ENCODE measurements at regions not wholly inside any gene's neighbourhood (a gene's known extent, or its start where the extent isn't known, plus 50 kb on each side); places are given as distances from the start of the nearest gene placed in this dataset.
"Not testable (repeated sequence)": the region's sequence is repeated elsewhere in the genome, so short reads cannot be mapped to it uniquely, and the experiment has no call there.

GRCh38 chr22:16315565-16315964 is 277.0 kb downstream of the CCT8L2 start:
- TF ChIP-seq, protein P1, sequence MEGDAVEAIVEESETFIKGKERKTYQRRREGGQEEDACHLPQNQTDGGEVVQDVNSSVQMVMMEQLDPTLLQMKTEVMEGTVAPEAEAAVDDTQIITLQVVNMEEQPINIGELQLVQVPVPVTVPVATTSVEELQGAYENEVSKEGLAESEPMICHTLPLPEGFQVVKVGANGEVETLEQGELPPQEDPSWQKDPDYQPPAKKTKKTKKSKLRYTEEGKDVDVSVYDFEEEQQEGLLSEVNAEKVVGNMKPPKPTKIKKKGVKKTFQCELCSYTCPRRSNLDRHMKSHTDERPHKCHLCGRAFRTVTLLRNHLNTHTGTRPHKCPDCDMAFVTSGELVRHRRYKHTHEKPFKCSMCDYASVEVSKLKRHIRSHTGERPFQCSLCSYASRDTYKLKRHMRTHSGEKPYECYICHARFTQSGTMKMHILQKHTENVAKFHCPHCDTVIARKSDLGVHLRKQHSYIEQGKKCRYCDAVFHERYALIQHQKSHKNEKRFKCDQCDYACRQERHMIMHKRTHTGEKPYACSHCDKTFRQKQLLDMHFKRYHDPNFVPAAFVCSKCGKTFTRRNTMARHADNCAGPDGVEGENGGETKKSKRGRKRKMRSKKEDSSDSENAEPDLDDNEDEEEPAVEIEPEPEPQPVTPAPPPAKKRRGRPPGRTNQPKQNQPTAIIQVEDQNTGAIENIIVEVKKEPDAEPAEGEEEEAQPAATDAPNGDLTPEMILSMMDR (IDR thresholded peaks at IDR 0.05) = not testable (repeated sequence)
- not testable (repeated sequence) for TF ChIP-seq REST (IDR thresholded peaks at IDR 0.05; ENCODE audit: insufficient read depth in 1 of 2, low read depth in 2 of 2, low read length in 1 of 2)

Data from Panc1 (cell line).